LNCaP clone FGC (cell line): ENCODE measurements at regions not wholly inside any gene's neighbourhood (a gene's known extent, or its start where the extent isn't known, plus 50 kb on each side); places are given as distances from the start of the nearest gene placed in this dataset.

Source experiments
- DNase-seq: peaks from one replicate; pipeline ENCODE4 v3.0.0-alpha.2; 2011; ENCODE audit warnings: low read depth
- H3K4me3 ChIP-seq: 2 replicates; pipeline ENCODE4 v1.5.1; 2011; ENCODE audit warnings: mild to moderate bottlenecking, low read depth, low read length, control low read depth
- TF ChIP-seq, protein P1 (sequence below): IDR thresholded peaks from 2 replicates; pipeline ENCODE4 v1.5.1; 2012; ENCODE audit warnings: mild to moderate bottlenecking; ENCODE audit not compliant: control insufficient read depth, insufficient read depth; ENCODE audit errors: extremely low read depth

GRCh38 chr15:39172380-39173281 lies 408.2 kb upstream of the THBS1 start:
- H3K4me3 ChIP-seq = no peak overlapping the region
- TF ChIP-seq, protein P1, sequence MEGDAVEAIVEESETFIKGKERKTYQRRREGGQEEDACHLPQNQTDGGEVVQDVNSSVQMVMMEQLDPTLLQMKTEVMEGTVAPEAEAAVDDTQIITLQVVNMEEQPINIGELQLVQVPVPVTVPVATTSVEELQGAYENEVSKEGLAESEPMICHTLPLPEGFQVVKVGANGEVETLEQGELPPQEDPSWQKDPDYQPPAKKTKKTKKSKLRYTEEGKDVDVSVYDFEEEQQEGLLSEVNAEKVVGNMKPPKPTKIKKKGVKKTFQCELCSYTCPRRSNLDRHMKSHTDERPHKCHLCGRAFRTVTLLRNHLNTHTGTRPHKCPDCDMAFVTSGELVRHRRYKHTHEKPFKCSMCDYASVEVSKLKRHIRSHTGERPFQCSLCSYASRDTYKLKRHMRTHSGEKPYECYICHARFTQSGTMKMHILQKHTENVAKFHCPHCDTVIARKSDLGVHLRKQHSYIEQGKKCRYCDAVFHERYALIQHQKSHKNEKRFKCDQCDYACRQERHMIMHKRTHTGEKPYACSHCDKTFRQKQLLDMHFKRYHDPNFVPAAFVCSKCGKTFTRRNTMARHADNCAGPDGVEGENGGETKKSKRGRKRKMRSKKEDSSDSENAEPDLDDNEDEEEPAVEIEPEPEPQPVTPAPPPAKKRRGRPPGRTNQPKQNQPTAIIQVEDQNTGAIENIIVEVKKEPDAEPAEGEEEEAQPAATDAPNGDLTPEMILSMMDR = no peak
- no peak for DNase-seq

- H3K4me3 ChIP-seq = no peak overlapping the region
- DNase-seq = no peak
- TF ChIP-seq, protein P1 = no peak
These were observed 407.5 kb upstream of the THBS1 start for GRCh38 chr15:39173426-39173825.

- H3K4me3 ChIP-seq = no peak overlapping the region
- no peak for DNase-seq
- TF ChIP-seq, protein P1 = no peak
These were observed 406.5 kb upstream of the THBS1 start for GRCh38 chr15:39174332-39174731.

GRCh38 chr15:39176030-39176429 lies 404.8 kb upstream of the THBS1 start:
- DNase-seq = no peak
- TF ChIP-seq, protein P1 = no peak

DNA sequence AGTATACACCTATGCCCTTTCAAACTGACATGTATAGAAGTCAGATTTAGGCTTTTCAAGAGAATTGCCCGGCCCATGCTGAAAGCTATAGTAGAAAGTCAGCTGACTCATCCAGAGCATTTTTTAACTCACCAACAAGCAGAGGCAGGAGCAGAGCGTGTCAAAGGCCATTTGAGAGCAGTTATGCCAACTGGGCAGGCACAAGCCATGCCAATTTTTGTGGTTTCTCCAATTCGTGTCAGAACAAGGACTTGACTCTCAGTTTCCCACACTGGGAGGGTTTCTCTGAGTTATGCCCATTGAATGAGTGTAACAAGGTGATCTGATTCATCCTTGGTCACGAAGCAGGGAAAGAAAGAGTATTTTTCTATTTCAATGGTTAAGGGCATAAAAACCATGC lies 403.3 kb upstream of the THBS1 start:
- no peak for DNase-seq
- TF ChIP-seq, protein P1 = no peak
- H3K4me3 ChIP-seq = no peak overlapping the region

More at GRCh38 chr15:39176030-39176429, 404.8 kb upstream of the THBS1 start:
- no peak overlapping the region for H3K4me3 ChIP-seq

GRCh38 chr15:39180030-39180429 lies 400.8 kb upstream of the THBS1 start:
- no peak for DNase-seq
- TF ChIP-seq, protein P1 = no peak
- no peak overlapping the region for H3K4me3 ChIP-seq

DNA sequence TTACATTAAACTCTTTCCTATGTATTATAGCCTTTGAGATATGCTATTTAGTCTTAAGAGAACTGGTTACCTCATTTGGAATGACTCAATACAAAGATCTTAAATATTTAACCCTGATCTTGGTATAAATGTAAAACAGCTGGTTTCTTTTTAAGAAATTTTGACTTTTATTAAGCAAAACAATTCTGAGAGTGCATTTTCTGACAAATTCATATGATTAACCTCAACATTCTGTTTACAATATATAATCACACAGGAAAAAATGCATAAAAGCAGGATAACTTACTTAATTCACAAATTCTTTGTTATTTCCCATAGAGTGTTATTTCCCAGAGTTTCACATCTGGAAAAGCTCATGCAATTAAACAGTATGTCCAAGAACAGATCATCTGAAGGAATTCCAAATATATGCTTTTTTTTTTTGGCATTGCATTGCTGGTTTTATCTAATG lies 400.4 kb upstream of the THBS1 start:
- TF ChIP-seq, protein P1 = no peak
- H3K4me3 ChIP-seq = no peak overlapping the region
- no peak for DNase-seq
